K562 (cell line): ENCODE measurements at regions not wholly inside any gene's neighbourhood (a gene's known extent, or its start where the extent isn't known, plus 50 kb on each side); places are given as distances from the start of the nearest gene placed in this dataset.
A peak's percentile ranks its signal among the peaks of the same experiment; 100 is the strongest.

Experiments used
- ATAC-seq: fragments of 200-7000 bp; cut with Tn5 transposase; 3 replicates; pipeline ENCODE4 v1.9.1; 2020; ENCODE audit warnings: moderate library complexity
- BruUV-seq: library from RNA; stranded (reverse); fragments of 400-500 nt; replicated peaks from 2 replicates; lab custom pipeline; 2021; lab: Mats Ljungman, UMichigan
- CTCF ChIA-PET: fragments of 300-600 bp; formaldehyde crosslinking; extraction: SDS; loops from one replicate; lab custom pipeline; 2021; ENCODE audit warnings: low intra/inter-chr PET ratio; lab: Yijun Ruan, JAX
- POLR2A ChIA-PET: fragments of 300-600, 350-650 bp; sonication (Branson Sonifier 250); formaldehyde crosslinking; extraction: SDS; loops from one replicate; lab custom pipeline; 2021; ENCODE audit warnings: antibody characterized with exemption, inconsistent platforms; lab: Yijun Ruan, JAX
- DNase-seq, 4 experiments: peaks; one replicate each; pipeline versions ENCODE4 v3.0.0 to v3.0.0-alpha.2; 2011 to 2018; ENCODE audit warnings: low spot score in 3 of 4, mixed read lengths in 3 of 4; ENCODE audit errors: extremely low read depth in 1 of 4
- FAIRE-seq: peaks from 2 replicates; lab custom pipeline; 2011; peaks lifted over from hg19 to GRCh38; lab: Jason Lieb, UNC
- H2AFZ ChIP-seq: 2 replicates; pipeline ENCODE4 v1.6.0; 2011; ENCODE audit warnings: low read depth, low read length, control low read depth, inconsistent platforms
- H3K27ac ChIP-seq: fragments of 200-600 bp; 3 replicates; pipeline ENCODE4 v1.8.0; 2011; ENCODE audit warnings: low read depth, mild to moderate bottlenecking, control low read depth, inconsistent platforms, low read length, moderate library complexity, mixed read lengths; ENCODE audit errors: extremely low read depth
- H3K27me3 ChIP-seq, 2 experiments: fragments of 300-600 bp in 1 of 2; 2 replicates in 1 of 2; 3 replicates in 1 of 2; pipeline versions ENCODE4 v1.6.0 to v1.8.0; 2011; ENCODE audit warnings: inconsistent platforms in 2 of 2, low read length in 2 of 2, mild to moderate bottlenecking in 1 of 2, mixed read lengths in 1 of 2, moderate library complexity in 1 of 2; ENCODE audit not compliant: control insufficient read depth in 2 of 2, insufficient read depth in 2 of 2
- H3K36me3 ChIP-seq: fragments of 300-600 bp; 3 replicates; pipeline ENCODE4 v1.8.0; 2011; ENCODE audit warnings: mild to moderate bottlenecking, low read length, inconsistent platforms; ENCODE audit not compliant: control insufficient read depth, insufficient read depth
- H3K4me1 ChIP-seq, 2 experiments: fragments of 200-600 bp in 1 of 2; replicated peaks in 1 of 2; 2 replicates in 1 of 2; 3 replicates in 1 of 2; pipeline versions ENCODE4 v1.5.1 to v1.8.0; 2011; ENCODE audit warnings: inconsistent platforms in 2 of 2, low read length in 2 of 2, mild to moderate bottlenecking in 1 of 2, mixed read lengths in 1 of 2, moderate library complexity in 1 of 2; ENCODE audit not compliant: control insufficient read depth in 2 of 2, insufficient read depth in 2 of 2
- H3K4me2 ChIP-seq: 2 replicates; pipeline ENCODE4 v1.6.1; 2011; ENCODE audit warnings: low read length, control low read depth, inconsistent platforms, mixed read lengths; ENCODE audit not compliant: insufficient read depth
- H3K4me3 ChIP-seq: fragments of 200-600 bp; sonication (generic), shearing (Covaris generic); 2 replicates; pipeline ENCODE4 v1.5.1; 2016; ENCODE audit warnings: control low read depth, inconsistent platforms
- H3K79me2 ChIP-seq: fragments of 200-600 bp; 3 replicates; pipeline ENCODE4 v1.8.0; 2011; ENCODE audit warnings: low read length, inconsistent platforms; ENCODE audit not compliant: control insufficient read depth, insufficient read depth
- H3K9ac ChIP-seq, 2 experiments: 2 replicates each; pipeline versions ENCODE4 v1.6.0 to v1.6.1; 2011; ENCODE audit warnings: low read depth in 2 of 2, low read length in 2 of 2, control low read depth in 1 of 2, inconsistent platforms in 1 of 2, mild to moderate bottlenecking in 1 of 2, mixed read lengths in 1 of 2; ENCODE audit not compliant: insufficient read depth in 1 of 2
- H3K9me1 ChIP-seq: one replicate; pipeline ENCODE4 v1.6.0; 2011; ENCODE audit warnings: inconsistent platforms, mild to moderate bottlenecking, low read length, moderate library complexity; ENCODE audit not compliant: control insufficient read depth, insufficient read depth
- H3K9me3 ChIP-seq: replicated peaks from 2 replicates; pipeline ENCODE4 v1.5.1; 2011; ENCODE audit warnings: low read depth, low read length, inconsistent platforms; ENCODE audit not compliant: control insufficient read depth, insufficient read depth
- H4K20me1 ChIP-seq: replicated peaks from 2 replicates; pipeline ENCODE4 v1.6.1; 2011; ENCODE audit warnings: low read length, inconsistent platforms, mixed read lengths; ENCODE audit not compliant: control insufficient read depth, insufficient read depth
- CEBPG ChIP-seq, 3 experiments: fragments of 200-800 bp in 1 of 3; sonication (Bioruptor generic) in 1 of 3; sonication (generic) in 1 of 3; formaldehyde crosslinking in 1 of 3; IDR thresholded peaks in 2 of 3; conservative IDR thresholded peaks in 1 of 3; 2 replicates each; pipeline versions ENCODE4 v1.6.1 to v1.8.0; 2016 to 2022; ENCODE audit warnings: missing compliant biosample characterization in 2 of 3, missing genetic modification characterization in 2 of 3, mild to moderate bottlenecking in 1 of 3, missing genetic modification reagents in 1 of 3
- CHD4 ChIP-seq: fragments of 200-600 bp; sonication (generic); IDR thresholded peaks from 3 replicates; pipeline ENCODE4 v1.6.1; 2012; ENCODE audit warnings: low read depth, mild to moderate bottlenecking, mixed read lengths, low read length, inconsistent platforms; ENCODE audit not compliant: insufficient read depth, insufficient replicate concordance, poor library complexity, severe bottlenecking
- HNRNPLL ChIP-seq: fragments of 200-400 bp; formaldehyde crosslinking; IDR thresholded peaks from 2 replicates; pipeline ENCODE4 v1.6.1; 2017; ENCODE audit warnings: low read length, low read depth, mild to moderate bottlenecking; ENCODE audit not compliant: poor library complexity, severe bottlenecking
- MCM7 ChIP-seq, 2 experiments: fragments of 450-650 bp; IDR thresholded peaks; 2 replicates each; pipeline ENCODE4 v1.6.1; 2016 to 2018
- NFIX ChIP-seq: fragments of 250-450 bp; sonication (Bioruptor Pico); IDR thresholded peaks from 2 replicates; pipeline ENCODE4 v1.4.0; 2020; ENCODE audit warnings: low read depth, mild to moderate bottlenecking, moderate library complexity
- NFYB ChIP-seq: IDR thresholded peaks from 2 replicates; pipeline ENCODE4 v1.6.1; 2011; ENCODE audit warnings: mild to moderate bottlenecking, moderate library complexity; ENCODE audit not compliant: insufficient read length; ENCODE audit errors: extremely low read depth
- OTX1 ChIP-seq: fragments of 450-650 bp; formaldehyde crosslinking; IDR thresholded peaks from 2 replicates; pipeline ENCODE4 v1.4.0; 2022; ENCODE audit warnings: mild to moderate bottlenecking
- RFX7 ChIP-seq: fragments of 250-450 bp; sonication (Bioruptor Pico); IDR thresholded peaks from 2 replicates; pipeline ENCODE4 v1.5.1; 2021; ENCODE audit warnings: mild to moderate bottlenecking
- SMARCC2 ChIP-seq: fragments of 450-650 bp; IDR thresholded peaks from 2 replicates; pipeline ENCODE4 v1.6.1; 2017; ENCODE audit warnings: antibody characterized with exemption, moderate library complexity, mild to moderate bottlenecking, low read depth
- TARDBP ChIP-seq: fragments of 450-650 bp; IDR thresholded peaks from 2 replicates; pipeline ENCODE4 v1.6.1; 2016
- WGBS: fragments of 100-300 bp; shearing (Covaris generic); methylation state at CpG from one replicate; pipeline ENCODE4 v1.1.6; 2016; ENCODE audit warnings: low coverage, mixed read lengths; ENCODE audit not compliant: insufficient coverage; ENCODE audit errors: missing lambda C conversion rate; 5-methylcytosine and 5-hydroxymethylcytosine counted together
- in situ Hi-C: fragments of 300-500 bp; cut with MboI; formaldehyde crosslinking; loops from 4 replicates; pipeline ENCODE4 v1.15.0; 2018; ENCODE audit warnings: inconsistent platforms, mixed read lengths
- intact Hi-C: fragments of 100-400 bp; cut with micrococcal nuclease; formaldehyde crosslinking; loops from 2 replicates; pipeline ENCODE4 v1.14.2; 2022

GRCh38 chr10:55220975-55221374, 419.9 kb upstream of the PCDH15 start:
- POLR2A ChIA-PET = no interaction called here
- no peaks in the 10 kb centered on the region for H3K9me3 ChIP-seq
- FAIRE-seq = no peak
- no peak for ATAC-seq
- no peaks in the 10 kb centered on the region for H3K36me3 ChIP-seq
- H3K4me3 ChIP-seq = no peak overlapping the region
- no peaks in the 10 kb centered on the region for H3K9me1 ChIP-seq
- H3K79me2 ChIP-seq = no peaks in the 10 kb centered on the region
- DNase-seq = no peak
- H3K27me3 ChIP-seq = no peaks in the 10 kb centered on the region
- no peak overlapping the region for H2AFZ ChIP-seq
- H3K4me2 ChIP-seq = no peak overlapping the region
- H3K27ac ChIP-seq = no peak overlapping the region
- CTCF ChIA-PET = no interaction called here
- TF ChIP-seq HNRNPLL = no peak
- TF ChIP-seq CEBPG (CRISPR knock-in tag; IDR thresholded peaks at IDR 0.05) = no peak
- peak in 1 of 2 experiments; percentile 33; a peak in 1 of 4 replicates for TF ChIP-seq CEBPG (tag; conservative IDR thresholded peaks at IDR 0.05 in 1 of 2, IDR thresholded peaks at IDR 0.05 in 1 of 2)
- TF ChIP-seq OTX1 (CRISPR knock-in tag) = no peak
- intact Hi-C loops = no loop called here
- no peaks in the 10 kb centered on the region for H3K4me1 ChIP-seq
- no peak overlapping the region for H3K9ac ChIP-seq
- H4K20me1 ChIP-seq = no peaks in the 10 kb centered on the region
- no TSS peak for BruUV-seq
- in situ Hi-C loops = no loop called here

- FAIRE-seq (no peak), ATAC-seq (no peak), DNase-seq (no peak)
- no peaks in the 10 kb centered on the region for H3K4me1 ChIP-seq
- in situ Hi-C loops (no loop called here), intact Hi-C loops (no loop called here)
- ChIA-PET POLR2A (no interaction called here), CTCF (no interaction called here)
- H3K27me3 ChIP-seq = no peaks in the 10 kb centered on the region
- no peaks in the 10 kb centered on the region for H3K36me3 ChIP-seq
- H3K9ac ChIP-seq = no peak overlapping the region
- H3K27ac ChIP-seq = no peak overlapping the region
- H3K9me3 ChIP-seq = no peaks in the 10 kb centered on the region
- BruUV-seq = no TSS peak
- no peaks in the 10 kb centered on the region for H4K20me1 ChIP-seq
- H3K4me2 ChIP-seq = no peak overlapping the region
- TF ChIP-seq MCM7 (IDR thresholded peaks at IDR 0.05) (no peak), NFIX (CRISPR knock-in tag) (no peak), CHD4 (no peak), RFX7 (CRISPR knock-in tag) (no peak), TARDBP (no peak), NFYB (no peak), SMARCC2 (no peak)
- H3K4me3 ChIP-seq = no peak overlapping the region
- no peak overlapping the region for H2AFZ ChIP-seq
- 0% methylated on average over 1 of the region's 1 CpG for WGBS
- no peaks in the 10 kb centered on the region for H3K79me2 ChIP-seq
- H3K9me1 ChIP-seq = no peaks in the 10 kb centered on the region
Measured at GRCh38 chr10:55215699-55216098, 414.7 kb upstream of the PCDH15 start.
